GM06990 (cell line): ENCODE measurements at regions not wholly inside any gene's neighbourhood (a gene's known extent, or its start where the extent isn't known, plus 50 kb on each side); places are given as distances from the start of the nearest gene placed in this dataset.

ENCODE experiments used
- DNase-seq: peaks from one replicate; pipeline ENCODE4 v3.0.0-alpha.2; 2011; ENCODE audit not compliant: insufficient read length; ENCODE audit errors: extremely low read depth
- H3K27me3 ChIP-seq: replicated peaks from 2 replicates; pipeline ENCODE4 v1.6.0; 2011; ENCODE audit warnings: low read length; ENCODE audit not compliant: control insufficient read depth, insufficient read depth
- H3K36me3 ChIP-seq: 2 replicates; pipeline ENCODE4 v1.5.1; 2011; ENCODE audit warnings: low read length; ENCODE audit not compliant: control insufficient read depth, insufficient read depth
- H3K4me3 ChIP-seq: replicated peaks from 2 replicates; pipeline ENCODE4 v1.5.1; 2011; ENCODE audit warnings: low read depth, mild to moderate bottlenecking, control low read depth, low read length
- TF ChIP-seq, protein P1 (sequence below): IDR thresholded peaks from 2 replicates; pipeline ENCODE4 v1.5.1; 2011; ENCODE audit warnings: low read length, control low read depth, mild to moderate bottlenecking, inconsistent platforms; ENCODE audit not compliant: insufficient read depth, poor library complexity, severe bottlenecking

DNA sequence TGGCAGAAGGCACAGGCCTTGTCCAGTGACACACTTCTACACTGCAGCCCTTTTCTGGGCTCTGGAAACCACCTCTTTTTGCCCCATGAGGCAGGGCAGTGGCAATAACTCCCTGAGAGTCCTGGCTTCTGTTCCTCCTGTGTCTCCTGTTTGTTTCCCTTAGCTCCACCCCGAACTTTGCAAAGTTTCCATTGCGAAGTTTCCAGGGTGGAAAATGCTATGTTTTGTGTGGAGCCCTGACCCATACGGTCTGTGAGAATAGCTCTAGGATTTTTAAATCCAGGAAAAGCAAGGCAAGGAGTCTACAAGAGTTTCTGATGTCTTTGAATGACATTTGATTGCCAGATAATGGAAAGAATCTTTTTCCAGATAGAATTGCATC is 92.2 kb upstream of the AKR1E2 start:
- TF ChIP-seq, protein P1, sequence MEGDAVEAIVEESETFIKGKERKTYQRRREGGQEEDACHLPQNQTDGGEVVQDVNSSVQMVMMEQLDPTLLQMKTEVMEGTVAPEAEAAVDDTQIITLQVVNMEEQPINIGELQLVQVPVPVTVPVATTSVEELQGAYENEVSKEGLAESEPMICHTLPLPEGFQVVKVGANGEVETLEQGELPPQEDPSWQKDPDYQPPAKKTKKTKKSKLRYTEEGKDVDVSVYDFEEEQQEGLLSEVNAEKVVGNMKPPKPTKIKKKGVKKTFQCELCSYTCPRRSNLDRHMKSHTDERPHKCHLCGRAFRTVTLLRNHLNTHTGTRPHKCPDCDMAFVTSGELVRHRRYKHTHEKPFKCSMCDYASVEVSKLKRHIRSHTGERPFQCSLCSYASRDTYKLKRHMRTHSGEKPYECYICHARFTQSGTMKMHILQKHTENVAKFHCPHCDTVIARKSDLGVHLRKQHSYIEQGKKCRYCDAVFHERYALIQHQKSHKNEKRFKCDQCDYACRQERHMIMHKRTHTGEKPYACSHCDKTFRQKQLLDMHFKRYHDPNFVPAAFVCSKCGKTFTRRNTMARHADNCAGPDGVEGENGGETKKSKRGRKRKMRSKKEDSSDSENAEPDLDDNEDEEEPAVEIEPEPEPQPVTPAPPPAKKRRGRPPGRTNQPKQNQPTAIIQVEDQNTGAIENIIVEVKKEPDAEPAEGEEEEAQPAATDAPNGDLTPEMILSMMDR = no peak

DNA sequence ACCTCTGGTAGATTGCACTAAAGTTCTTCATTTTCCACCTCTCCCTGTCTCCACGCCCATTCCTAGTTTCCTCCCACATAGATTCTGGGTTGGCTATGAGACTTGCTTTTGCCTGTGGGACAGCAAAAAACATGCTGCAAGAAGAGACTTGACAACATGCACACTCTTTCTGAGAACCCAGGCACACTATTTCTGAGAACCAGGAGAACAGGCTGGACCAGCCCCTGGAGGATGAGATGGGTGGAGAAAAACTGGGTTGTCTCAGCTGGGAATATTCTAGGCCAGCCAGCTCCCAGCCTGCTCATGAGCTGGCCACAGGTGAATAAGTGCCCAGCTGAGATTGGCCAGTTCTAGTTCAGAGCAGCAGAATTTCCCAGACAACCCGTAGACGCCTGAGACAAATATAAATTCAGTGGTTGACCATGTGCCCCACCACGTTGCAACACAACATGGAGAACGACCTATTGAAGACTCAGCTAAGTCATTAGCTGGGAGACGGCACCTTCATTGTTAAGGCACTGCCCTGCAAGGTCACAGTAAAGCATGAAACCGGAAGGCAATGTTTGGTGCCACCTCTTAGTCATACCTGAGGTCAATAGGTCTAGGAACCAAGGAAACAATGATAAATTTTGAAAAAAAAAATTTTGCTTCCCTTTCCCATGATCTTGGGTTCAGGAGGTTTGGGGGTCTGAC is 92.7 kb upstream of the AKR1E2 start:
- H3K27me3 ChIP-seq = no peaks in the 10 kb centered on the region
- DNase-seq = no peak
- no peaks in the 10 kb centered on the region for H3K36me3 ChIP-seq
- TF ChIP-seq, protein P1 = no peak
- H3K4me3 ChIP-seq = no peak overlapping the region

More for the DNA sequence above, 92.2 kb upstream of the AKR1E2 start:
- no peak for DNase-seq
- Histone ChIP-seq H3K27me3 (no peaks in the 10 kb centered on the region), H3K4me3 (no peak overlapping the region), H3K36me3 (no peaks in the 10 kb centered on the region)

DNA sequence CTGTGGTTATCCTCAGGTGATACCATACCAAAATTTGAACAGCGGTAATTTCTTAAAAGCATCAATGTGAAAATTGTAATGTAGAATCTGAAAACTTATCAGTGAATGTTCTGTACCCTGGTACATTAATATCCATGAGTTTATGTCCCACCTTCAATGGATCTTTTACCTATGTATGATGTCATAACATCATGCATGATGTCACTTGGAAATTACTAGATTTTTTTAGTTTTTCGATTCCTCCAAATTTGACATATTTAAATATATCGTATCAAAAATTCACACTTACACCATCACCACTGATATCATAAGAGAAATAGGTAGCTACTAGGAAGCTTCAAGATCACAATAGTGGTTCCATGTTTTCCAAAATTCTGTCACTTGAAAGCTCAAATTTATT is 95.0 kb upstream of the AKR1E2 start:
- DNase-seq = no peak
- H3K27me3 ChIP-seq = no peaks in the 10 kb centered on the region
- no peak overlapping the region for H3K4me3 ChIP-seq
- TF ChIP-seq, protein P1 = no peak
- H3K36me3 ChIP-seq = no peaks in the 10 kb centered on the region

DNA sequence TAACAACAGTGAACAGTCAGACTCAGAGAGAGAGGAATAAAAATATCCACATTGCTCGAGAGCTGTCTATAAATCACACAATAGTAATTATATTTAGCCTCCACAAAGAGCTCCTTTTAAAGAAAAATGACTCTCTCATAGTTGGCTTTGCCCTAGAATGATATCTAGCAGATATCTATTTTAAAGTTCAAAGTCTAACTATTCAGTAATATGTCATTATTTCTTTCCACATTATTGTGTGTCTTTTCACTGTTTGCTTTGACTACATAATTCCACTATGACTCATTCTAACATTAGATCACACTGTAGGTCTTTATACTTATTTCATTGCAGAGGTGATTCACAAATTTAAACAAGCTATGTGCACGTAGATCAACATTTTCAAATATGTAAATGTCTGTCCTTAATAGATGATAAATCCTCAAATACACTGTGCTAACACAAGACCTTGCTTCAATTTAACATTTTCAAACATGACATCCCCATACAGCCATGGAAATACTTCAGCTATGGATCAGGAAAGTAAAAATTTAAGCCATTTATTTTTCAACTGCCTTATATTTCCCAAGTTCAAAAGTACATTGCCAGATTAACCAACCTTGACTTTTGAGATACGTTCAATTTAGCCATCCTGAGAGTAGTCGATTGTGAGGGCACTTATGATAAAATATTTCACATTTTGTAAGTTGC is 99.9 kb upstream of the AKR1E2 start:
- TF ChIP-seq, protein P1 = no peak
- H3K36me3 ChIP-seq = no peaks in the 10 kb centered on the region
- no peak for DNase-seq
- H3K4me3 ChIP-seq = no peak overlapping the region
- H3K27me3 ChIP-seq = no peaks in the 10 kb centered on the region

DNA sequence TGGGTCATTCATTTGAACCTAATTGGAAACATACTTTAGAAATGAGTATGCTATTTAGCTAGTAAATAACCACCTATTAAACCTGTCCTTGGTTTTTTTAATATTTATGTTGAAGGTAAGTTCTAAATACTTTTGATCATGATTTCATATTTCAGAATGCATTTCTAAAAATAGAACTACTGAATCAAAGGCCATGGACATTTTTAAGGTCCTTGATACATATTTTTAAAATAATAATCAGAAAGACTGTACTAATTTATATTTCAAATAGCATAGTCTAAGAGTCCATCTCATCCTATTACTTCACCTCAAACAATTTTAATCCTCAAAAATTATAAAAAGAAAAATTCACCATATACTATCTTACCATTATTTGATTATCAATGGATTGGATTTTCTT is 102.1 kb upstream of the AKR1E2 start:
- Histone ChIP-seq H3K27me3 (no peaks in the 10 kb centered on the region), H3K36me3 (no peaks in the 10 kb centered on the region), H3K4me3 (no peak overlapping the region)
- TF ChIP-seq, protein P1 = no peak
- no peak for DNase-seq
